Testis (tissue), 2 donors: ENCODE measurements at regions not wholly inside any gene's neighbourhood (a gene's known extent, or its start where the extent isn't known, plus 50 kb on each side); places are given as distances from the start of the nearest gene placed in this dataset.

ENCODE experiments used
- CTCF ChIP-seq, 3 experiments: fragments of 450-650 bp in 2 of 3; fragments of 200-600 bp in 1 of 3; sonication (generic) in 1 of 3; IDR thresholded peaks; one replicate each; pipeline ENCODE4 v1.5.1; 2016 to 2019; ENCODE audit warnings: antibody characterized with exemption in 3 of 3, mild to moderate bottlenecking in 2 of 3, moderate library complexity in 1 of 3
- POLR2A ChIP-seq: fragments of 450-650 bp; IDR thresholded peaks from one replicate; pipeline ENCODE4 v1.6.1; 2017; ENCODE audit warnings: antibody characterized with exemption, mild to moderate bottlenecking, moderate library complexity

GRCh38 chr1:199811163-199811562 lies 216.3 kb upstream of the NR5A2 start:
- no peak for TF ChIP-seq CTCF (IDR thresholded peaks at IDR 0.05)
- TF ChIP-seq POLR2A = no peak
